A204.1 (cell line): ENCODE measurements at regions not wholly inside any gene's neighbourhood (a gene's known extent, or its start where the extent isn't known, plus 50 kb on each side); places are given as distances from the start of the nearest gene placed in this dataset.
"Not testable (repeated sequence)": the region's sequence is repeated elsewhere in the genome, so short reads cannot be mapped to it uniquely, and the experiment has no call there.

Source experiments
- FAIRE-seq: peaks from 2 replicates; lab custom pipeline; 2012; peaks lifted over from hg19 to GRCh38; lab: Jason Lieb, UNC

DNA sequence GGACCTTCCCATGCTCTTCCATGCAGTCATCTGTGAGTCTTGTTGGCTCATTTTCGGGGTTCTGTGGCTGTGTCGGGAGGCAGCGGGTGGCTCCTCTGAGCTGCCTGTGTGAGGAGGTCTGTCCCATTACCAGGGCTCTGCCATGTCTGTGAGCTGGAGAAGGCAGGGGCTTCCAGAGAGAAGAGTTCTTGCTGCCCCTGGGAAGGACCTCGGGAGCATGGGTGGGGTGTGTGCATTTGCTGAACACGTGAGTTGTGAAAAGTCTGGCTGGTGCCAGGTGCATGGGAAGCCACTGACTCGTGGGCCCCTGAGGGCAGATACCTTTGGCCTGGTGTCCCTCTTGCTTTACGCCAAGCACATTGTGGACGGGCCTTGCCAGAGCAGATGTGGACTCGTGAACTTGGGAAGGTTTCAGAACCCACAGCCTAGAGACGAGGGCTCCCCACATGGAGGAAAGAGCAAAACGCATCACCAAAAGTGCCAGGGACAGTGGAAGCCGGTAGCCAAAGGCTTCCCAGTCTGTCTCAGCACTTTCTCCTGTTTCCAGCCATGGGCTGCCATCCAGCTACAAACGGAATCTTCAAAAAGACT, 1324.5 kb downstream of the BRD1 start:
- FAIRE-seq: no peak

DNA sequence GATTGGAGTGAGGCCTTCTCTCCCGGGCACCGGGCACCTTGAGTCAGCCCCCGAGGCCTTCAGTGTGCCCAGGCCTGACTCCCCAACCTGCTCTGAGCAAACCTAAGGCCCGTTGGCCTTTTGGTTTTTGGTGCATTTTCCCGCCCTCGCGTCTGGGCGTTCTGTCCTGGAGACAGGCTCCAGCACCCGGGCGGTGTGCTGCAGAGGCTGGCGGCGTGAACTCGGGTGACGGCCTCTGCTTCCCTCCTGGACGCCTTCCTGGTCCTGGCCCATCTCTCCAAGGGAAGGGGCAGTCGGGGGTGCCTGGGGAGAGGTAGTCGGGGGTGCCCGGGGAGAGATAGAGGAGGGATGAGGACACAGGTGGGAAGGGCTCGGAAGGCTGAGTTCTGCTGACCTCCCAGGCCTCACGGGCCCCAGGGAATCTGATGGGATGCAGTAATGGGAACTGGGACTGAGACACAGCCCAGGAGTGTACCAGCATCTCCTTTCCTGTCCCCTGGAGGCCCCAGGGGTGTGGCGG, 1326.4 kb downstream of the BRD1 start:
- no peak for FAIRE-seq

DNA sequence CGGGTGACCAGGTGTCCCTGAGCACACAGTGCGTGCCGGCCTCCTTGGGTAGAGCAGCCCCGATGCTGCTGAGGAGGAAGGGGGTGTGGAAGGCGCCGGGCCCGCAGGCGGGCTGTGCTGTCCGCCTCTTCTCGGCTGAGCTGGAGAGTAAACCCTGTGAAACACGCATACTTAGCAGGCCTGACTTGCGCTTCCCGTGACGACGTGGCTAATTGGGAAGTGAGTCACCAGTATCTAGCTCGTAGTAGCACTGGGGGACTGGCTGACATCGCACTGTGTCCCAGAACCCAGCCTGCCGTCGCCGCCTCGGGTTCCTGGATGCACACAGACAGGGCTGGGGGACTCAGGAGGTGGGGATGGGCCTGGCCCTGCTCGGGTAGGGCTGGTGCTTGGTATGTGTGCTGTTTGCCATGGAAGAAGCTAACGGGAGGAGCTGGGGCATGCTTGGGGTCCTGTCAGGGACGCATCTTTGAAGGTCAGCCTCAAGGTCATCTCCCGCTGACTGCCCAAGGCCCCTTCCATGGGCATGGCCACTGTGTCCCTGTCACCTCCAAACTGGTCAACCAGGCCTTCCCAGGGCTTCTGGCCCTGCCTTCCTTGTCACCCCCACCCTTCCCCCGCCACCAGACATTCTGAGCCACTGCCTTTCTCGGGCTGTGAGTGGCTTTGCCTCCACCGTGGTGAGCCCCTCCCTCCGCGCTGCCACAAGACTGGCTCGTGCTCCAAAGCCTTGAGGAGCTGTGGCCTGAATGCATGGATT, 1327.0 kb downstream of the BRD1 start:
- FAIRE-seq: no peak

DNA sequence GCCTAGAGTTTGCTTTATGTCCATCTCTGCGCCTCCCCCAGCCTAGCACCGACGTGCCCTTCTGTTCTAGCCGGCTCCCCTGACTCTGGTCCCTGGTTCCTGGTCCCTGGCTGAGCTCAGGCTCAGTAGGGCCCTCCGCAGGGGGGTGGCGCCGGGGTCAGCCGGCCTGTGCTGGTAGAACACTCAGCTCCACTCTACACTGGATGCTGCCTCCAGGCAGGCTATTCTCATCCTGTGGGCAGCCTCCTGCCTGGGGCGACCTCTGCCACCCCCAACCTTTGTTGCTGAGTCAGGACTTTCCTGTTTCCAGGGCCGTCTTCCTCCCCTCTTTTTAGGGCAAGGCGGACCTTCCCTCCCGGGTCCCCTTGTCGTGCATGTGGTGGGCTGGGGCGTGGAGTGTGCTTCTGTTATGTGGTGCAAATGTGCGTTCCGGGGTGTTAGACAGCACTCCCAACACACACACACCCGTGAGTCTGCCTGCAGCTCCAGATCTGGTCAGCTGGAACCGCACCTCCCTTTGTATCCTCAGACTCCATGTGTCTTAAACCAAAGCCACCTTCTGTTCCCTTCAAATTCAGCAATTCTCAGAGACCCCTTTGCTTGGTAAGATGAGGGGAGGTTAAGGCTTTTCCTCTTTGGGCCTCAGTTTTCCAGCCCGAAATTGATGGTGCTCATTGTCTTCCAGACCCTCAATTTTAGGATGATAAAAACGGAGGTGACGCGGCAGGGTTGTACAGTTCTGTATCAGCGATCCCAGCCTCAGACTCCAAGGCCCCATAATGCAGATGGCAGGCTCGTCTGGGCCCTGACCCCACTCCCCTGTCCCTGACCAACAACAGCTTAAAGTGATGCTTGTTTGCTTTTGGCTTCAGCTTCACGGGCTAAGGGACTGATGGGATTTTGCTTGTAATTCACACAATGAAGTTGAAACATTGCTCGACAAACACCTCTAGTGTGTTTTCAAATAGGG, 1327.9 kb downstream of the BRD1 start:
- FAIRE-seq: no peak

DNA sequence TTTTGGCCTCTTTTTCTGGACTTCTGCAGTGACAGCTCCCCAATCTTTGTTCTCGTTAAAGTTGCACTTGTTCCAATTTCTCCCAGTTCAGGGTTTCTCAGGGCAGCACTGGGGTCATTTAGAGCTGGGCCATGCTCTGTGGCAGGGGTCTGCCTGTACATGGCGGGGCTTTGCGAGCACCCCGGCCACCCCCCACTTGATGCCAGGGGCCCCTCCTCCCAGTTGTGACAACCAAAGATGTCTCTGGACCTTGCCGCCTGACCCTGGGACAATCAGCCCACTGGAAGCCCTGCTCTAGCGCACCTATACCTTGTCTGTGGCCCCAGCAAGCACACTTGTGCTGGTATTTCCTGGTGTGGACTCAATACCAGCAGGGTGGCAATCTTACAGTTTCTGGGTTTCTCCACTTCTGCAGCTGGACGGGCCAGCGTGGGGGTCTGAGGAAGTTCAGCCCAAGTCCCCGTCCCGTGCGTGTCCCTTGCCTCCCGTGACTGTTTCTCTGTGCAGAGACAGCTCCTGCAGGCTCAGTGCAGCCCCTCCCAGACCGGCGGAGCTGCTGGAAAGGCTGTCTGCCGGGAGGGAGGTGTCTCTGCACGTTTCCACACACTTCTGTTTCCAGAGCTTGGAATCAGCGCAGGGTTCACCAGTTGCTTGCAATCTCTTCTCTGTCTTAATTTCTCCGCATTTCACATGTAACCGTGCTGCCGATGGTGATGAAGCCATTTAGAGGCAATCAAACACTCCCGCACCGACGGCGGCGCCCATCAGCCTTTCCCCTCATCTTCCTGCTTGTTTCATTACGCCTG, 1328.9 kb downstream of the BRD1 start:
- FAIRE-seq: no peak

DNA sequence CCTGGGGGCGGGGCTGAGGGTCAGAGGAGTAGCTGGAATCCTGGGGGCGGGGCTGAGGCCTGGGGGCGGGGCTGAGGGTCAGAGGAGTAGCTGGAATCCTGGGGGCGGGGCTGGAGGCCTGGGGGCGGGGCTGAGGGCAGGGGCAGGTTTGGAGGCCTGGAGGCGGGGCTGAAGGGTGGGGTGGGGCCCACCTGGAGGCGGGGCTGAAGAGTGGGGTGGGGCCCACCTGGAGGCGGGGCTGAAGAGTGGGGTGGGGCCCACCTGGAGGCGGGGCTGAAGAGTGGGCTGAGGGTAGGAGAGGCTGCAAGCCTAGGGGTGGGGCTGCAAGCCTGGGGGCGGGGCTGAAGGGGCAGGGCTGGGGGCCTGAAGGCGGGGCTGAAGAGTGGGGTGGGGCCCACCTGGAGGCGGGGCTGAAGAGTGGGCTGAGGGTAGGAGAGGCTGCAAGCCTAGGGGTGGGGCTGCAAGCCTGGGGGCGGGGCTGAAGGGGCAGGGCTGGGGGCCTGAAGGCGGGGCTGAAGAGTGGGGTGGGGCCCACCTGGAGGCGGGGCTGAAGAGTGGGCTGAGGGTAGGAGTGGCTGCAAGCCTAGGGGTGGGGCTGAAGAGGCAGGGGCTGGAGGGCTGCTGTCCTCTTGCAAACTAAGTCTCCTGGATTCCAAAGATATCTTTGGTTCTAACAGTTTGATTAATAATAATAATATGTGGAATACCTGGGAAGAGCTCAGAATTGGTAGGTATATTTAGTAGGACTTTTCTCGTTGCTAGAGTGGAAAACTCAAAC, 1329.7 kb downstream of the BRD1 start:
- not testable (repeated sequence) for FAIRE-seq

DNA sequence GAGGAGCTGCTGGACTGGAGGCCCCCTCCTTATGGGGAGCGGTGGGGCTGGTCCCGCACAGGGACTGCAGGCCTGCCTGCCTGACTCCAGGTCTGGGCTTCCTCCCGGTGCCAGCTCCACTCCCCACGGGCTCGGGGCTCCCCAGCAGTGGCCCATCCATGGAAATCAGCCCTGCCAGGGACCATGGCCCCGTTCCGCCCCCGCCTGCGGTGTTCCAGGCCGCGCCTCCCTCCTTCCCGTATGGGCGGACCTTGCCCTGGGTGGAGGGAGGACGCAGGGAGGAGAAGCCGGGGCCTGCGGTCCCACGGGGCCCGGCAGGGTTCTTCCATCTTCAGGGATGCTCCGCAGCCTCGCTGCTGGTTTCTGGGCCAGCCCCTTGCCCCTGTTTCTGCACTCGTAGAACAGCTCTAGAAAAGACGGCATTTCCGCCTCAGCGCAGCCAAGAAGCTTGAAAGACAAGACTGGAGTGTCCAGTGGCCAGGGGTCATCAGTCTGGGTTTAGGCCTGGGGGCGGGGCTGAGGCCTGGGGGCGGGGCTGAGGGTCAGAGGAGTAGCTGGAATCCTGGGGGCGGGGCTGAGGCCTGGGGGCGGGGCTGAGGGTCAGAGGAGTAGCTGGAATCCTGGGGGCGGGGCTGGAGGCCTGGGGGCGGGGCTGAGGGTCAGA, 1330.6 kb downstream of the BRD1 start:
- no peak for FAIRE-seq

DNA sequence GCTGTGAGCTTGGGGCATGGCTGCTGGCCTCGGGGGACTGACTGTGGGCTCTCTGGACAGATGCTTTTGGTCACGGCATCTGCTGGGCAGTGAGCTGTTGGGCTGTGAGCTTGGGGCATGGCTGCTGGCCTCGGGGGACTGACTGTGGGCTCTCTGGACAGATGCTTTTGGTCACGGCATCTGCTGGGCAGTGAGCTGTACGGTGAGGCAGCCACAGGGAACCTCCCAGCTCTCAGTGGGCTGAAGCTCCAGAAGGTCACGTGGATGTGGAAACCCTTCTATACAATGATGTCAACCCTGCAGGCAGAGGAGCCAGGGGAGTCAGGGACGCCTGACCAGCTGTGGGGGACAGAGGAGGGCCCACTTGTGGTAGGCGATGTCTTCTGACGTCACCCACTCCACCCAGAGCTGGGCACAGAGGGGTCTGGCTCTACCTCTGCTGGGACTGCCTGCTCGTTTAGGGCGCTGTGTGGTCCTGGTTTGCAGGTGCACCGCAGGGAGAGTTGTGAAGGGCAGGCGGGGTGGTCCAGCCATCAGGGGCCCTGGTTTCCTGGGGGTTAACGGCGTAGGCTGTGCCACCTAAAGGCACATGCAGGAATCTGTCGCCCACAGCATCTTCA, 1331.3 kb downstream of the BRD1 start:
- no peak for FAIRE-seq

DNA sequence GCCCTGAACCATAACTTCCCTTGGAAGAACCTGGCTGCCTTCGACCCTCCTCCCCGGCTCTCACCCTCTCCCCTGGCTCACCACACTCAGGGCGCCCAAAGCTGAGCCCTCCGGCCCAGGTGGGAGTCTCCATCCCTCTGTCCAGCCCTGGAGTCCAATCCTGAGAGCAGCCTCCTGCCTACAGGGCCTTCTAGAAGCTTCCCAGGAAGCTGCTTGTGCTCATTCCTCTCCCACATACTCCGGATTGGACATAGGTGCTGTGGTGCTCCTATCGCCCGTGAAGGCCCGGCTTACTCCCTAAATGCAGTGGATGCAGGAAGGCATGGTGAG, 1332.0 kb downstream of the BRD1 start:
- no peak for FAIRE-seq

DNA sequence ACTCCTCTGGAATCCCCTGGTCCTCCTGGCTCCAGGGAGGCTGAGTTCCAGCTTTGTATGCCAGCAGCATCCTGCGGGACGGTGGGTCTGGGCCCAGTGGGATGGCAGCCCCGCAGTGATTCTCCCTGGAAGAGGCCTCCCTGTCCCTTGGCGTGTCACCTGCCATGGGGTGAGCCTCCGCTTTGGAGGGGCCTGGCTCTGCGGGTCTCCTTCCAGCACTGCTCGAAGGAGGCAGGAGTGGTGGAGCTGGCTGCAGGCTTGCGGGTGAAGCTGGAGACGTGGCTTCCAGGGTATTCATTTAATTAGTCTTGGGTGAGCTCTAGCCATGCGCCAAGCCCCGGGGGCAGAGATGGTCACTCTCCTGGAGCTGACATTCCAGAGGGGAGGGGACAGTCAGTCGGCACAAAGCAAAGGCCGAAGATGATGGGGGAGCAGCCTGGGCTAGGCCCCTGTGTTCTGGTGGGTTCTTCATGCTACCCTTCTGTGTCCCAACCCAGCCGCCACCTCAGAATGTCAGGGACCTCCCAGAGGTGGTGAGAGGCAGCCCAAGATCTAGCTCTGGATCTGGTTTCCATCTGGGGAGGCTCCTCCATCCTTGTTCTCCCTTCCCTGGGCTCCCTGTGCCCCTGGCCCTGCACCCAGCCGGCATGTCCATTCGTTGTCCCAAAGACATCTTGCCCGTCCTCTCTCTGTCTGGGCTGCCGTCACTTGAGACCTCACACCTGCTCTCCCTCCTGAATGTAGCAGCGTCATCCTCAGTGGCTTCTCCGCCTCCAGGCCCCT, 1332.5 kb downstream of the BRD1 start:
- no peak for FAIRE-seq

DNA sequence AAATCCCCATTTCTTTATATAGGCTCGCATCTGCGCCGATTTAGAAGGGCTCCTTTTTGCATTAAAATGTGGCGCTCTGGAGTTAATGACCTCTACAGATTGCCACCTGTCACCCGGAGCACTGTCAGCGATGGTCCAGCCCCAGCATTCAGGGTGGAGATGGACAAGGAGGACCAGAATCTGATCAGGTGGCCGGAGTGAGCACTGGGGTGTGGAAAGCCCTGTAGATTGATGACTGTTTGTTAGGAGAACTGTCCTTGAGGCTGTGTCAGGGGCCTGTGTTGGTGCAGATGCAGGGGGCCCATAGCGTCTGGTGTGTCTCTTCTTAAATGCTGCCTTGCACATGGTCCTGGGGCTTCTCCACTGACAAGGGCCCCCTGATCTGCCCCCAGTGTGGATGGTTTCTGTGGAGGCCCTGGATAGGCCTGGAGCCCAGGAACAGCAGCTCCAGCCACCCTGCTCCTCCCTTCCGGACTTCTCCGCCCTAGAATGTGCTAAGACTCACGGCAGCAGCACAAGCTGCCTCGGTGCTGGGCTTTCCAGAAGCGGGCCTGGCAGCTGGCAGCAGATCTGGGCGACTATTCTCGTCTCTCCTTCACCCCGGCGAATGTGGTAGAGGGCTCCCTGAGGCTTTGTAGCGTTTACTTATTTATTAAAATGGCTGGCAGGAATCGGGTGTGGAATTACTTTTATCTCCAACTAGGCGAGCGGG, 1333.3 kb downstream of the BRD1 start:
- FAIRE-seq: no peak

DNA sequence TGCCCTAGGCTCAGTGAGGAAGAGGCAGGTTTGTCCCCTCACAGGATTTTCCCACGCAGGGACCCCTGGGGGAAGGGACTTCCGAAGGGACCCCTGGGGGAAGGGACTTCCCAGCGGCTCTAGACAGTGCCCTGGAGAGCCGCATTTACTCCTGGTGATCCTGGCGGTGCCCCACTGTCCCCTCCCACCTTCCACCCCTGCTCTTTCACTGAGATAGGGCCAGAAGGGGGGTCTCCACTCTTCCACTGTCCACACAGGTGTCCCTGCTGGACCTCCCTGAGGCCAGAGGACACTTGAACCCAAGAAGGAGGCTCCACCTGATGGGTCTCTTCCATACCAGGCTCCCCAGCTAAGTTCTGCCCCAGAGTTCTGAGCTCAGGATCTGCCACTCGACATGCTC, 1333.9 kb downstream of the BRD1 start:
- FAIRE-seq: no peak

DNA sequence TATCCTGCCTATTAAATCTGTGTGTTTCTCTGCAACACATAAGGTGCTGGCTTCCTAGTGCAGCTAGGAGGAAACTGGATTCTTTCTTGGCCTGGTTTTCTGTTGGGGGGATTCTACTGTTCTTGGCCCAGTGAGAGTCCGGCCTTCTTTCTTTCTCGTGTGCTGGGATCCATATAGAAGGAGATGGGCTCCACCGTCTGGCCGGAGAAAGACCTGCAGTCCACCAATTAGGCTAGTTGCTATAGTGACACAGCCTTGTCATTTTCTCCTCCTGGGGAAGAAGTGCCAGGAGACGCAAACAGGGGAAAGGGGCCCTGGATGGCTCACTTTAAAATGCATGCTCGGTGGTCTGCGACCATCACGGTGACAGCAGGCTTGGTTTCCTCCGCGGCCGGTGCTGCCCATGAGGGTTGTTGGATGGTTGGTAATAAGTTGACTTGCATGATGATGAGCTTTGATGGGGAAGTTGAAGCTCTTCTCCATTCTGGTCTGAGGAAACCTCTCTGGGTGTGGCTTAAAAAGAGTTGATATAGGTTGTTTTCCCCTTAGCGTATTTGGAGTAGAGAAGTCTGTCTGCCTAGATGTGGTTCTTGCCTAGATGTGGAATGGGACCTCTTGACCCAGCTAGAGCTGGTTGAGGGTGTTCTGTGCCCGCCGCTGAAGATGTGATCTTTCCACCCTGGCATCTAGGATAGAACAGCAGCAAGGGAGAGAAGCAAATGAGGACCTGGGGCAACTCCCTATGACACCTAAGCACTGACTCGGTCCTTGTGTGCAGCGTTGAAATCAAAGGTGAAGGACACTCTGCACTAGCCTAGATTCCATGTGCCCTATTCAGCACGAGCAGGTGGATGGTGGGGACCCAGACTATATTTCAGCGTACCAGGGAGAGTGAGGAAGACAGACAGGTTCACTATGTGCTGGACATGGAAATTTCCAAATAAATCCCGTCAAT, 1335.0 kb downstream of the BRD1 start:
- no peak for FAIRE-seq

DNA sequence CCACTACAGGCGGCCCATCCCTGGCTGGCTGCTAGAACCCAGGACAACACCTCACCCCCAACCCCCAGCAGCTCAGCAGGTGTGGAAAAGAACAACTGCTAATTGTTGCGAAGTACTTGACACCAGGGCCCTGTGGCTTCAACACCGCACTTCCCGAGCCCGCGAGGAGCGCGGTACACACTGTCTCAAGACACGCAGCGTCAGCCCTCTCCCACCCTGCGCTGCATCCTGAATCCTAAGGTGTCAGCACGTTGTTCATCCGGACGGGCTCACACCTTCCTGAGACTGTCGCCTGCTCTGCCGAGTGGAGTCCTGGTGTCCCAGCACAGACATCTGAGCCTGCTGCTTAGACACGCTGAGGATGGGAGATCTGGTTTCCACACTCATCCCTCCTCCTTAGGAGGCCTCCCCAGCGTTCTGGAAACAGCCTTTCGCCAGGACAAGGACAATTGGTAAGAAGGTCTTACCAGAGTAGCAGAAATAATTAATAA, 1336.2 kb downstream of the BRD1 start:
- FAIRE-seq: no peak

DNA sequence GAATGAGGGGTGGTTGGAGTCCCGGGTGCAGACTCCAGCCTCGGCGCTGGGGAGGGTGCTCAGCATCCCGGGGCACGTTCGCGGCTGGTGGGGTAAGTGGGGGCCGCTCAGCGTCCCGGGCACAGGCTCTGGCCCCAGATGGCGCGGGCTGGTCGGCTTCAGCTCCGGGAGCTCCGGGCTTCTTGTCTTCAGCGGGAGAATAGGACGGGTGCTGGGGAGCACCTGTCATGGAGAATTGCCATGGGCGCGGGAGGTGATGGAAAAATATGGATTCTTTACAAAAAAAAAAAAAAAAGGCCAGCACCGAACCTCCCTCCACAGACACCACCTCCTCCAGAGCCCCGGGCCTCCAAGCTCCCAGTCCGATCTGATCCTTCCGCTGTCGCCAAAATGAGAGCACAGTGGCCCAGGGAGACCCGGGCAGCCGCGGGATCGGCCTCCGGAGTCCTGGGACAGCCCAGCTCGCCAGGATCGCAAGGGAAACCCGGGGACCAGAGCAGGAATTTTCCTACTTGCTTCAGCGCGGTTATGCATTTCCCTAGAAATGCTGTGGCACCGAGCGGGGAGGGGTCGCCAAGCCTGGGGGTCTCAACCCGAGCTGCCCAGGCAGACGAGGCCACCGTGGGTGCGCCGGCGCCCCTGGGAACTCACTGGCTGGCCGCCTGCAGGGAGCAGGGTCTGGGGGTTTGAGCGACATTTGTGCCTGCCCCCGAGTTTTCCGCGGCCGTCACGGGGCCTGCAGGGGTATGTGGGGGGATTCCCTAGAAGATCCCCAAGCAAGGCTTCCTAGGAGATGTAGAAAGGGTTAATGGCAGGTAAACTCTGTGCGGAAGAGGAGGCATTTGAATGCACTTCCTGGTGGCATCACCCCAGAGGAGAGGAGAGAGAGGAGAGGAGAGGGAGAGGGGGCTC, 1336.9 kb downstream of the BRD1 start:
- FAIRE-seq: no peak
